HFFc6 (cell line): ENCODE measurements at regions not wholly inside any gene's neighbourhood (a gene's known extent, or its start where the extent isn't known, plus 50 kb on each side); places are given as distances from the start of the nearest gene placed in this dataset.

Experiments
- DNase-seq: peaks from one replicate; pipeline ENCODE4 v3.0.0-alpha.2; 2018
- H3K27ac Mint-ChIP-seq: 2 replicates; pipeline ENCODE4 v1.8.0; 2020; ENCODE audit warnings: mild to moderate bottlenecking, mixed read lengths
- H3K27me3 Mint-ChIP-seq: 2 replicates; pipeline ENCODE4 v1.8.0; 2021; ENCODE audit warnings: mild to moderate bottlenecking, moderate library complexity, mixed read lengths; ENCODE audit not compliant: insufficient read depth
- H3K36me3 Mint-ChIP-seq: 2 replicates; pipeline ENCODE4 v1.8.0; 2021; ENCODE audit warnings: low read depth, mixed read lengths
- H3K4me1 Mint-ChIP-seq: 2 replicates; pipeline ENCODE4 v1.8.0; 2020; ENCODE audit warnings: low read depth, mixed read lengths
- H3K4me3 Mint-ChIP-seq: 2 replicates; pipeline ENCODE4 v1.8.0; 2020; ENCODE audit warnings: mild to moderate bottlenecking, moderate library complexity, mixed read lengths
- H3K9me3 Mint-ChIP-seq: 2 replicates; pipeline ENCODE4 v1.8.0; 2020; ENCODE audit warnings: mild to moderate bottlenecking, mixed read lengths
- TF ChIP-seq, protein P1 (sequence below): fragments of 200-600 bp; sonication (generic); IDR thresholded peaks from 2 replicates; pipeline ENCODE4 v1.5.0; 2021; ENCODE audit warnings: antibody characterized with exemption, mild to moderate bottlenecking

DNA sequence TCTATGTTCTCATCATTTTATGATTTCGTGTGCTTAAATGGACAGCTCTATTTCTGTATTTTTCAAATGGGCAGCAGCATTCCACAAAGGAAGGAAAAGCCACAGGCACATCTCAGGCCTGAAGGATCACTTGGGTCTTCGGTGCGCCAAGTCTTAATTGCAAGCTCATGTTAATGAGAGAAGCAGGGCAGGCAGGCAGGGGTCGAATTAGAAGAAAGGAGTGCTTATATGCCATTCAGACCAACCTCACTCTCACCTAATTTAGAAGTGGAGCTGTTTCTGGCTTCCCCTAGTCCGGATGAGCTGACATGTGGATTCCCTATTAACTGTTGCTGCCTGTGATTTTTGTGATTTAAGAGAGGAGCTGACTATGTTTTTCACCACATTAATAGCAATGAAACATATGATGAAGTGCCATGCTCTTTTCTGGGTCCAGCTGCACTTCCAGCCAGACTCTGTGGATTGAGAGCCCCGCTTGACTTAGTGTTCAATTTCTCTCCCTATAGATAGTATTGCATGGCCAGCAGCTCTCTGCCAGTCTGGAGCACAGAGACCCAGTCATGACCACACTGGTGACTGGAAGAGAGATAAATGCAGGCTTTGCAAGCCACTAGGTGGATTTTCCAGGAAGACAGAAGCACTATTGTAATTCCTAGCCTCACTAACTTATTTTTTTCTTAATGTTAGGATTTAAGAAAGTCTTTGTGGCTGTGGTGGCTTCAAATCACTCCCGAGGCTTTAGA, 373.9 kb upstream of the FAT3 start:
- TF ChIP-seq, protein P1, sequence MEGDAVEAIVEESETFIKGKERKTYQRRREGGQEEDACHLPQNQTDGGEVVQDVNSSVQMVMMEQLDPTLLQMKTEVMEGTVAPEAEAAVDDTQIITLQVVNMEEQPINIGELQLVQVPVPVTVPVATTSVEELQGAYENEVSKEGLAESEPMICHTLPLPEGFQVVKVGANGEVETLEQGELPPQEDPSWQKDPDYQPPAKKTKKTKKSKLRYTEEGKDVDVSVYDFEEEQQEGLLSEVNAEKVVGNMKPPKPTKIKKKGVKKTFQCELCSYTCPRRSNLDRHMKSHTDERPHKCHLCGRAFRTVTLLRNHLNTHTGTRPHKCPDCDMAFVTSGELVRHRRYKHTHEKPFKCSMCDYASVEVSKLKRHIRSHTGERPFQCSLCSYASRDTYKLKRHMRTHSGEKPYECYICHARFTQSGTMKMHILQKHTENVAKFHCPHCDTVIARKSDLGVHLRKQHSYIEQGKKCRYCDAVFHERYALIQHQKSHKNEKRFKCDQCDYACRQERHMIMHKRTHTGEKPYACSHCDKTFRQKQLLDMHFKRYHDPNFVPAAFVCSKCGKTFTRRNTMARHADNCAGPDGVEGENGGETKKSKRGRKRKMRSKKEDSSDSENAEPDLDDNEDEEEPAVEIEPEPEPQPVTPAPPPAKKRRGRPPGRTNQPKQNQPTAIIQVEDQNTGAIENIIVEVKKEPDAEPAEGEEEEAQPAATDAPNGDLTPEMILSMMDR, result no peak
- Mint-ChIP-seq H3K9me3 (peaks cover 43% of the 10 kb centered on the region), H3K36me3 (no peaks in the 10 kb centered on the region), H3K4me1 (no peaks in the 10 kb centered on the region), H3K27ac (no peak overlapping the region), H3K4me3 (no peak overlapping the region), H3K27me3 (no peaks in the 10 kb centered on the region)
- DNase-seq, result no peak

DNA sequence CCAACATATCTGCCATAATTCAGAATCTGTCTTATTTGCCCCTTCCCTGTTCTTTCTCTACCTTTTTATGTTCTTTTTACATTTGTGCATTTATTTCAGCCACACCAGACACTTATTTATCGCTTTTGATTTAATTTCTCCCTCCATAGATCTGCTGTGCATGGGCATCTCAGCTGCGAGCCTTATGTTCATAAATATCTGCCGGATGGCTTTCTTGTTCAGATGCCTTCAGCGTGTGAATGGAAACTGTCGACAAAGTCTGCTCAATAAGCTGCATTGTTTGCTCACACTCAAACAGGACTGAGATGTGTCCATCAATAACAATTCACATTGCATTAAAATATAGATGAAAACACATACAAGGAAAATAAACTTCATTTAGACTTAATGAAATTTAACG, 374.6 kb upstream of the FAT3 start:
- TF ChIP-seq, protein P1, result no peak
- DNase-seq, result no peak
- H3K4me3 Mint-ChIP-seq, result no peak overlapping the region
- no peaks in the 10 kb centered on the region for H3K27me3 Mint-ChIP-seq
- no peaks in the 10 kb centered on the region for H3K4me1 Mint-ChIP-seq
- H3K27ac Mint-ChIP-seq, result no peak overlapping the region
- peaks cover 44% of the 10 kb centered on the region for H3K9me3 Mint-ChIP-seq
- no peaks in the 10 kb centered on the region for H3K36me3 Mint-ChIP-seq

DNA sequence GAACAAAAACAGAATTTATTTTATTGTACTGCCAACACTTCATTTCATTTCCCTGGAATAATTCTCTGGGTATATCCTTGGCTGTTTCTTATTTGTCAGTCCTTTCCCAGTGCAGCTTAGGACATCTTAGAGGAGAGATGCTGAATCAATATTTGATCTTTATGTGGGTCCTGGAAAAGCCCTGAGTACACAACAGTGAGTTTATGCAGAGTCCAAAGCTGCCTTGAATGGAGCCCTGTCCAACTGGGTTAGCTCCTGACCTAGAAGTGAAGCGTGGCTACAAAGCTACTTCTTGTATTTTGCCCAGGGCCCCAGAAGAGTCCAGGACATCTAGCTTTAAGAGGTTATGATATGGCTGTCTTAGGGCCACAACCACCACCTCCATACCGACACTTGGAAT, 378.0 kb upstream of the FAT3 start:
- Mint-ChIP-seq H3K9me3 (peaks cover 37% of the 10 kb centered on the region), H3K27me3 (no peaks in the 10 kb centered on the region), H3K4me1 (no peaks in the 10 kb centered on the region), H3K4me3 (no peak overlapping the region), H3K36me3 (no peaks in the 10 kb centered on the region), H3K27ac (no peak overlapping the region)
- TF ChIP-seq, protein P1, result no peak
- no peak for DNase-seq

DNA sequence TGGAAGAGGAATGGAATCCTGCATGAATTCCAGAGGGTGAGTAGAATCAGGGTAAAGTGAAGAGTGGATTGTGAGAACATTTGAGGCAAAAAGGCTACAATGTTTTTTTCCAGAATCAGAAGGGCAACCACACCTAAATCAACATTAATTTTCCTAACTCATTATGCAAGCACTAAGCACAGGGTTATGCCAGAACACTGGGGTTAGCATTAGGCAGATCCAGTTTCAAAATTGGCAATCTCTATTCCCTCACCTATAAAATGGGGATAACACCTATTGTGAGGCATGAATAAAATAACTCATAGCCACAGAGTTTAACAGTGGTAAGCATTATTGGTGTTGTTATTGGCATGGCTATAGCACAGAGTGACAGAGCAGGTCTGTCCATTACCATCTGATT, 378.6 kb upstream of the FAT3 start:
- TF ChIP-seq, protein P1, result no peak
- peaks cover 32% of the 10 kb centered on the region for H3K9me3 Mint-ChIP-seq

DNA sequence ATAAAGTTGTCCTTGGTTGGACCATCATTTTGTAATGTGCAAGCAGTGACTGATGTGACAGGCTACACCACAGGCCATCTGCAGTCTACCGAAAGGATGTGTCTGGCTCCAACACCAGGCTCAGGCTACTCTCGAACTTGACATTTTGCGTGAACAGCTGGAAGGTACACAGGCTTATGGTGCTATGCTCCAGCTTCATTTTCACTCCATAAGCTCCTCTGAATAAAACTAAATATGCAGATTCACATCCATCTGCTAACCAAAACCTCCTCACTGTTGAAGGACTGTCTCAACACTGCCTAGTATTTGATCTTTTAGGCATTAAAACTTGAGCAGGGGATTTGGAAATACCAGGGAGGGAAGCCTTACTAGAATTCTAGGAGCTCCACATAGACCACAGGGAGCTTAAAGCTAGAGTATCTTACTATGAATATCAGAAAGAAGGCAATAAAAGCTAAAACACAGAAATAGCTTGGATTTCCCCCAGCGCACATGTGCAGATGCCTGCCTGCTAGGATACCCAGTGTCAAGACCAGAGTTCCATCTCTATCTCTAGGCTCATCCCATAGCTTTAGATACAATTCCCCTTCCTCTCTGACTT, 383.9 kb upstream of the FAT3 start:
- DNase-seq, result no peak
- no peak overlapping the region for H3K4me3 Mint-ChIP-seq
- H3K36me3 Mint-ChIP-seq, result no peaks in the 10 kb centered on the region
- peaks cover 27% of the 10 kb centered on the region for H3K9me3 Mint-ChIP-seq
- no peaks in the 10 kb centered on the region for H3K27me3 Mint-ChIP-seq
- H3K4me1 Mint-ChIP-seq, result no peaks in the 10 kb centered on the region
- no peak overlapping the region for H3K27ac Mint-ChIP-seq
- TF ChIP-seq, protein P1, result no peak

More for the DNA sequence above, 378.6 kb upstream of the FAT3 start:
- Mint-ChIP-seq H3K4me3 (no peak overlapping the region), H3K4me1 (no peaks in the 10 kb centered on the region), H3K27ac (no peak overlapping the region), H3K27me3 (no peaks in the 10 kb centered on the region), H3K36me3 (no peaks in the 10 kb centered on the region)
- DNase-seq, result no peak
